K562 (cell line): ENCODE measurements at regions not wholly inside any gene's neighbourhood (a gene's known extent, or its start where the extent isn't known, plus 50 kb on each side); places are given as distances from the start of the nearest gene placed in this dataset.

ENCODE experiments used
- CBX2 ChIP-seq: fragments of 200-600 bp; sonication (generic); IDR thresholded peaks from one replicate; pipeline ENCODE4 v1.6.1; 2012; ENCODE audit warnings: mild to moderate bottlenecking, low read length, inconsistent platforms; ENCODE audit not compliant: insufficient read depth, poor library complexity, severe bottlenecking
- CCNT2 ChIP-seq: IDR thresholded peaks from 2 replicates; pipeline ENCODE4 v1.6.1; 2011; ENCODE audit warnings: borderline replicate concordance, low read depth, mild to moderate bottlenecking, moderate library complexity, mixed read lengths, low read length; ENCODE audit not compliant: insufficient read length; ENCODE audit errors: extremely low read depth
- CREB1 ChIP-seq, 2 experiments: sonication (generic) in 1 of 2; formaldehyde crosslinking in 1 of 2; IDR thresholded peaks; 2 replicates each; pipeline versions ENCODE4 v1.6.1 to v1.8.0; 2012 to 2022; ENCODE audit warnings: inconsistent platforms in 1 of 2, mild to moderate bottlenecking in 1 of 2, missing genetic modification reagents in 1 of 2, moderate library complexity in 1 of 2
- GMEB1 ChIP-seq: fragments of 250-450 bp; sonication (Bioruptor Pico); IDR thresholded peaks from 2 replicates; pipeline ENCODE4 v1.4.0; 2020; ENCODE audit warnings: mild to moderate bottlenecking
- HDAC8 ChIP-seq: fragments of 450-650 bp; IDR thresholded peaks from 2 replicates; pipeline ENCODE4 v1.6.1; 2016; ENCODE audit warnings: mild to moderate bottlenecking, missing genetic modification characterization, moderate library complexity, missing compliant biosample characterization
- HINFP ChIP-seq: fragments of 450-650 bp; conservative IDR thresholded peaks from 2 replicates; pipeline ENCODE4 v1.6.1; 2016; ENCODE audit warnings: missing genetic modification characterization, low read depth, mild to moderate bottlenecking, control low read depth, missing compliant biosample characterization
- HIVEP1 ChIP-seq: fragments of 250-450 bp; sonication (Bioruptor Pico); IDR thresholded peaks from 2 replicates; pipeline ENCODE4 v1.4.0; 2020; ENCODE audit warnings: mild to moderate bottlenecking
- MAFG ChIP-seq: fragments of 450-650 bp; conservative IDR thresholded peaks from 2 replicates; pipeline ENCODE4 v1.6.1; 2016; ENCODE audit warnings: missing genetic modification characterization, missing compliant biosample characterization
- MAZ ChIP-seq, 2 experiments: fragments of 450-650 bp in 1 of 2; sonication (generic) in 1 of 2; formaldehyde crosslinking; IDR thresholded peaks in 1 of 2; conservative IDR thresholded peaks in 1 of 2; 2 replicates each; pipeline versions ENCODE4 v1.4.0 to v1.5.0; 2020; ENCODE audit warnings: mild to moderate bottlenecking in 1 of 2, missing genetic modification reagents in 1 of 2
- MCM5 ChIP-seq: fragments of 450-650 bp; IDR thresholded peaks from 2 replicates; pipeline ENCODE4 v1.6.1; 2016; ENCODE audit warnings: low read depth
- PHF20 ChIP-seq: fragments of 450-650 bp; IDR thresholded peaks from 2 replicates; pipeline ENCODE4 v1.6.1; 2018; ENCODE audit not compliant: partially characterized antibody
- PHF8 ChIP-seq: fragments of 200-600 bp; sonication (generic); IDR thresholded peaks from 2 replicates; pipeline ENCODE4 v1.6.1; 2012; ENCODE audit warnings: mixed run types, mild to moderate bottlenecking, inconsistent platforms, low read length, moderate library complexity, borderline replicate concordance
- RNF219 ChIP-seq: fragments of 250-450 bp; sonication (Bioruptor Pico); IDR thresholded peaks from 2 replicates; pipeline ENCODE4 v1.5.0; 2022; ENCODE audit warnings: mild to moderate bottlenecking
- TSC22D4 ChIP-seq: fragments of 450-650 bp; IDR thresholded peaks from 2 replicates; pipeline ENCODE4 v1.6.1; 2016; ENCODE audit warnings: missing genetic modification characterization, missing biosample characterization, control low read depth
- USF2 ChIP-seq: sonication (generic); formaldehyde crosslinking; IDR thresholded peaks from 2 replicates; pipeline ENCODE4 v1.5.0; 2020; ENCODE audit warnings: missing genetic modification reagents
- ZNF263 ChIP-seq: sonication (generic); formaldehyde crosslinking; IDR thresholded peaks from 2 replicates; pipeline ENCODE4 v1.8.0; 2022; ENCODE audit warnings: mild to moderate bottlenecking, missing genetic modification reagents, borderline replicate concordance

GRCh38 chr14:73771848-73772638 is 57.9 kb upstream of the PNMA1 start (continued):
- TF ChIP-seq MAFG (tag) (no peak), GMEB1 (no peak), HINFP (no peak), CREB1 (IDR thresholded peaks at IDR 0.05) (no peak), CREB1 (CRISPR knock-in tag; IDR thresholded peaks at IDR 0.05) (0 out of 2 replicates have a peak, but pooled peaks have one; percentile 39), MCM5 (no peak), PHF8 (no peak), CBX2 (no peak), ZNF263 (CRISPR knock-in tag) (no peak), HDAC8 (tag) (no peak), PHF20 (no peak), TSC22D4 (tag) (no peak), RNF219 (CRISPR knock-in tag) (no peak), HIVEP1 (no peak), MAZ (CRISPR knock-in tag; conservative IDR thresholded peaks at IDR 0.05 in 1 of 2, IDR thresholded peaks at IDR 0.05 in 1 of 2) (peak; percentile 33 to 86; a peak in 2 of 4 replicates), CCNT2 (peak; percentile 16), USF2 (CRISPR knock-in tag) (peak; percentile 81)
